ENCODE measurements at regions not wholly inside any gene's neighbourhood (a gene's known extent, or its start where the extent isn't known, plus 50 kb on each side); places are given as distances from the start of the nearest gene placed in this dataset.

- DNase-seq (ENCODE audit: low read depth), result no peak
- no peak for TF ChIP-seq CTCF (conservative IDR thresholded peaks at IDR 0.05; ENCODE audit: low read depth, low read length)
- no peak overlapping the region for H3K4me3 ChIP-seq (ENCODE audit: low read depth, low read length)
Observed at GRCh38 chr6:169906004-169906687, 154.7 kb downstream of the ERMARD start.

- no peak for TF ChIP-seq CTCF (conservative IDR thresholded peaks at IDR 0.05; ENCODE audit: low read depth, low read length)
- DNase-seq (ENCODE audit: low read depth), result peak; percentile 81
- no peak overlapping the region for H3K4me3 ChIP-seq (ENCODE audit: low read depth, low read length)
Observed at GRCh38 chr6:169905041-169905807, 153.8 kb downstream of the ERMARD start.

GRCh38 chr6:169904051-169904922, 152.9 kb downstream of the ERMARD start:
- no peak for DNase-seq (ENCODE audit: low read depth)
- H3K4me3 ChIP-seq (ENCODE audit: low read depth, low read length), result no peak overlapping the region
- TF ChIP-seq CTCF (conservative IDR thresholded peaks at IDR 0.05; ENCODE audit: low read depth, low read length), result no peak

- H3K4me3 ChIP-seq (ENCODE audit: low read depth, low read length), result no peak overlapping the region
- DNase-seq (ENCODE audit: low read depth), result no peak
- TF ChIP-seq CTCF (conservative IDR thresholded peaks at IDR 0.05; ENCODE audit: low read depth, low read length), result no peak
Observed at GRCh38 chr6:169903122-169903521, 151.7 kb downstream of the ERMARD start.

GRCh38 chr6:169902604-169903003, 151.2 kb downstream of the ERMARD start:
- no peak for DNase-seq (ENCODE audit: low read depth)
- no peak overlapping the region for H3K4me3 ChIP-seq (ENCODE audit: low read depth, low read length)
- TF ChIP-seq CTCF (conservative IDR thresholded peaks at IDR 0.05; ENCODE audit: low read depth, low read length), result no peak

GRCh38 chr6:169902070-169902469, 150.6 kb downstream of the ERMARD start:
- TF ChIP-seq CTCF (conservative IDR thresholded peaks at IDR 0.05; ENCODE audit: low read depth, low read length), result no peak
- DNase-seq (ENCODE audit: low read depth), result no peak
- H3K4me3 ChIP-seq (ENCODE audit: low read depth, low read length), result no peak overlapping the region
